COR-L47 (cell line): ENCODE measurements at regions not wholly inside any gene's neighbourhood (a gene's known extent, or its start where the extent isn't known, plus 50 kb on each side); places are given as distances from the start of the nearest gene placed in this dataset.
"Not testable (repeated sequence)": the region's sequence is repeated elsewhere in the genome, so short reads cannot be mapped to it uniquely, and the experiment has no call there.

Experiments
- DNase-seq: peaks from one replicate; lab custom pipeline; 2025; lab: John Stamatoyannopoulos, UW

GRCh38 chr5:106361905-106362304, 1308.8 kb downstream of the EFNA5 start:
- no peak for DNase-seq

- DNase-seq = no peak
These were observed 1339.3 kb downstream of the EFNA5 start for GRCh38 chr5:106331415-106331814.

DNA sequence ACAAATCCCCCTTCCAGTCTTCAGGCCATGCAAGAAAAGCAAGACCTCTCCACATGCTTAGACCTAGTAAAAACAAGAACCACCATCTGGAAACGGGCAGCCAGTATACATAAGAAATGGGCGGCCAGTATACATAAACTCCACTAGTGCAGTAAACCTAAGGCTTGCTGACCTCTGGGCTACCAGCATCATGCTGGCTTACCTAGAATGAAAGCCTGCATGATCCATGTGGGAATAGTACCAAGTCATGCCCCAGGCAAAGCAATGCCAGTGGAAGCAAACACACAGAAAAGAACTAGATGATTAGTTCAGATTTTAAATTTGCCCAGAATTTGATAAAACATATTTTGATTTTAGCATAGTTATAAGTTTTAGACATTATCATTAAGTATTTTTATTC, 1346.4 kb downstream of the EFNA5 start:
- DNase-seq = no peak

DNA sequence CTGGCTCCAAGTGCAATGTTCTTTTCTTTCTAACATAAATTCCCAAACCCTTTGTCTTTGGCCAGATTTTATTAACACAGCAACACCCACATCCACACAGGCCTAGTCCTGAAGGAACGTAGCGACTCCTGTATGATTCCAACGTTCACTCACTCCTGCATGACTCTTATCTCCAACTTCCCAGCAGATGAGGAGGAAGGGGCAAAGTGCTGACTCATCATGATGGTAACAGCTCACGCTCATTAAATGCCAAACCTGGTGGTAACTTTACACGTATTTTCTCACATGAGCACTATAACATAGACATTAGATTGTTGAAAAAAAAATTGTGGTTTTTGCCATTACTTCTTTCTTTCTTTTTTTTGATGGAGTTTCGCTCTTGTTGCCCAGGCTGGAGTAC, 1349.5 kb downstream of the EFNA5 start:
- no peak for DNase-seq

DNA sequence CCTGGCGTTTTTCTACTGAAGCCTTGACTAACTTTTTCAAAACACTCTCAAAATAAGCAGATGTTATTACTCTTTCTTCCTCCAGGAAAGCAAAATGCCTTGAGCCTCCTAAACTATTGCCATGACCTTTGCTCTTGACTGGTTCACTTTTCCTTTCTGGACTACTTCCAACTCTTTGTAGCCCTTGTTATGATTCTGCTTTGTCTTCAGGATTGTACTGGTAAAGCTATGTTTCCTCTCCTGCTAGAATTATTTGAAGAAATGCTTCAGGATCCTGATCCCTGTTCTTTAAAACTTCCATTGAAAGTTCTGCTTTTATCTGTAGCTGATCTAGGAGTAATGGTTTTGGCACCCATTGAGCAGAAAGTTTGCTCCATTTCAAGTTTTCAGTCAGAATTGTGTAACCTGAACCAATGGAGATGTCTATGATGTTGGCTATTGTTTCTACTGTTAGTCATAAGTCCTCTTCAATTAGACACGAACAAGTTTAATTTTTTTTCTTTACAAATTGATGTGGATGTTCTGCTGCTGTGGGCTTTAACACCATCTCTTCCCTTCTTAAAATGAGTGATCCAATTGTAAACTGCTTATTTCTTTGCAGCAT, 1356.4 kb downstream of the EFNA5 start:
- DNase-seq = no peak

DNA sequence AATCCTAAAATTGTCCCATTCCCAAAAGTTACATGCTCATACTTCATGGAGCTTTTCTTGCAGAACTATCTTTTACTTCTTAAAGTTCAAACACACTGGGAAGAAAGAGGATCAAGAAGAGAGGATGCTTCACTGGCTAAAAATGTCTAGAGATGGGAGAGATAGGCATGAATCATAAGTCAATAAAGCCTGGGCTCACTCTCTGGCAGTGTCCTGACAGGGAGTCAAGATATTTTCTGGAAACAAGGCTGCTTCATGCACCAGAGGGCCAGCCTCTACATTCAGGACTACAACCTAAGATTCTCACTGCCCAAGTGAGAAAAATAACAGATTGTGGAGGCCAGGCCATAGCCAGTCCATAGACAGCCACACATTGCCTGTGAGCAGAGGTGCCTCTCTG, 1358.4 kb downstream of the EFNA5 start:
- DNase-seq = no peak

GRCh38 chr5:106311230-106311915, 1359.4 kb downstream of the EFNA5 start:
- no peak for DNase-seq

DNA sequence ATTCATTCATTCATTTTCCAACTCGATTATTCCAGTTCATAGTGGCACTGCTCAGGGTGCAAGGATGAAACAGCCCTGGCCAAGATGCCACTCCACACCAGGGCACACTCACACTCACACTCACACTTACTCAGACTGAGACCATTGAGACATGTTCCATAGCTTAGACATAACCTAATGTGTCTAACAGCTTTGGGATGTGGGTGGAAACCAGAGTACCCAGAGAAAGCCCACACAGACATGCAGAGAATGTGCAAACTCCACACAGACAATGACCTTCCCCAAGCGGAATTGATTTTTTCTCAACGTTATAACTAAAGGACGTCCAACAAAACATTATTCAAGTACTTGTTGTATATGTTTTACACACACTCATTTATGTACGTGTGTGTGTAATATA, 1363.5 kb downstream of the EFNA5 start:
- no peak for DNase-seq

DNA sequence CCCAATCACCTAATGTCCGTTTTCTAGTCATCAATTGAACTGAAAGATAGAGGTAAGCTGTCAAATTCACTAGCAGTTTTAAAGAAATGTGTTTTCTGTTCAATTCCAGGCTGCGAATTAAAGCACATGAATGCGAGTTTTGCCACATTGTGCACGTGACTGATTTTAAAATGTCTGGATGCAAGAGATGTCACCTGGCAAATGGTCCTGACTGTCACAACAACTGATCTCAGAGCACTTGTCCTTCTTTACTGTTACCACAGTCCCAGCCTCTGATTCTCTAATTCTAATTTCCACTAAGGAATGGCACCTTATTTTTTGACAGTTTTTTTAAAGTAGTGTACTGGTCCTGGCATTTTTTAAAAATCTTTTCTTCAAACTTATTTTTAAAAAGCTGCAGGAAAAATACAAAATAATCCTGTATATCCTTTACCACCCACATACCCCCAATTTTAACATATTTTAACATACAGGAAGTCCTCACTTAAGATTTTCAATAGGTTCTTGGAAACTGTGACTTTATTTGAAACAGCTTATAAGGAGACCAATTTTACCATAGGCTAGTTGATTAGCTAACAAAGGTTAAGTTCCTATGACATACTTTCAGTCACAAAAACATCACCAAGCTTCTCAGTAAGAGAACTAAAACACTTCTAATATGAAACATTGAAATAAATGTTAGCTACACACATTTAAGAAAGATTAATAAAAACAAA, 1364.3 kb downstream of the EFNA5 start:
- no peak for DNase-seq

DNA sequence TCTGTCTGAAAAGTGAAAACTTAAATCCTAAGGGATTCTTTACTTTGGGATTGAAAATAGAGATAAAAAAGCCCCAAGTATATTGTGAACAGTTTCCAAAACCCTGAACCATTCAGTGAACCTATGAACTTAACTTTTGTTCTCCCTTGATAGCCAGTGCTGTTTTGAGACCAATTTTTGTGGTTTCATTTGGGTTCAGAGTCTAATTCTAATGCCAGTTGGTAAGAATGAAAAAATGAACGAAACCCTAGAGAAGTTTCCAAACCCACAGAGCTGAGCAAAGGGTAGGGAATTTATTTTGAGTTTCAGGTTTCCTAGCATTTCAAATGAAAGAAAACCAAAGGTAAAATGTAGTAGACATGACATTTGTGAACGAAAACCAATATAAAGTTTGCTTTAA, 1366.8 kb downstream of the EFNA5 start:
- DNase-seq = no peak

DNA sequence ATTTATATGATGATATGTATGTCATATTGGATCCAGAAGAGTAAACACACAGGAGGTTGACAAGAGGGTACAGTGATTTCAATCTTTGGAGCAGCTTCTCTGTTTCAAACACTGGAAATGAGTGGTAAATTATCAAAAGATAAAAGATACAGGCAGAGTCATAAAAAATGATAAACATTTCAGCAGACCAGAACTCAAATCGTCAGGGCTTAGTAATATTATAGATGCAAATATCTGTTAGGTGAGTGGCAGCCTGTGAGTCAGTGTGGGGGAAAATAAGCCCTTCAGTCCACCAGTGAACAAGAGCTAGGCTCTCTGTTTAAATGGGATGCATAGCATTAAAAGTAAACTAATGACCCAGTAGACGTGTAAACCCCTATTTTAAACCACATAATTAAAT, 1378.1 kb downstream of the EFNA5 start:
- no peak for DNase-seq

DNA sequence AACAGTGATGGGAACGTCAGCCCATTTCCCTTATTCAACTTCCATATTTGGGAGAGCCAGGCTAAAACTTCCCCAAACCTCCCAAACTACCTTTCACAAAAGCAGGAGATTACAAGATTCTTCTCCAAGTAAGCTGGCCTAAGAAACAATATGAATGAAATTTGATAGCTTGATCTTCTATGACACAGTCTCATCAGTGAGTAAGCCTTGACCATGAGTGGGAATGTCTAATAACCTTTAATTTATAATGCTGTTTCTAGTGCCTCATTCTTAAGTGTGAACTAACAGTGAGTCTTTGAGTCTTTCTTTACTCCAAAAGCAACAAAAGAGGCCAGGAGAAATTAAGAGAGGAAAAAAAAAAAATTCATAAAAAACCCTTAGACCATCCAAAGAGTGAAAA, 1379.9 kb downstream of the EFNA5 start:
- DNase-seq = no peak

DNA sequence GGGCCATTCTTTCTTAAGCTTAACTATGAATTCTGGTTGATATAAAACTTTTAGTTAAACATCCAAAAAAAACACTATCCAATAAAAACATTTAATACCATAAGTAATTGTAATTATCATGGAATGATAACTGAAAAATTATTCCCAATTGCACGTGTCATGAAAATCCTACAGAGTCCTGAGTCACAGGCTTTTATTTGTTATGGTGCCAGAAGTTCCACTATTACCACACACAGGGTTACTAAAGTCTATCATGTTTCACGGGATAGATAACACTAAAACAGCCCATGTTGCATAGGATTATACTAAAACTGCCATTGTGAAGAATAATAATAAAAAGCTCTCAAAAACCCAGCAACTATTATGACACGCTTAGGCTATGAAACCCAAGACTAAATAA, 1381.8 kb downstream of the EFNA5 start:
- no peak for DNase-seq

GRCh38 chr5:106277540-106278096, 1393.1 kb downstream of the EFNA5 start:
- no peak for DNase-seq

- DNase-seq = no peak
These were observed 1401.4 kb downstream of the EFNA5 start for GRCh38 chr5:106269252-106269843.

- no peak for DNase-seq
These were observed 1403.5 kb downstream of the EFNA5 start for GRCh38 chr5:106267256-106267655.

DNA sequence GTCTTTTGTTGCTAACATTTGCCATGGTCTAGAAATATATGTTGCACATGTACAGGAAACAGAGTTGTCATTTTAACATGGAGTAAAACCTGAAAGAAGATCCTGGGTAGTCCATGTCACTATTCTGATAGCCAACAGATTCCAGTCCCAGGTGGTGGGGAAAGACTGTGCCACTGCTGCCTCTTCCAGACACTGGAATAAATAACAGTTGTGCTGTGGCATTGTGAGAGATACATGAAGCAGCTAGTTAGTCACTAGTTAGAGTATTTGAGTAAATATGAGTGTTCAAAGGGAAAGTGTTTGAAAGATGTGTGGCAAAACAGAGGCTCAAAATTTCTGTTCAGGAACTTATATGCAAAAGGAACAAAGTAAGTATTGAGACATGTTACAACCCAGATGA, 1408.3 kb downstream of the EFNA5 start:
- DNase-seq = no peak

DNA sequence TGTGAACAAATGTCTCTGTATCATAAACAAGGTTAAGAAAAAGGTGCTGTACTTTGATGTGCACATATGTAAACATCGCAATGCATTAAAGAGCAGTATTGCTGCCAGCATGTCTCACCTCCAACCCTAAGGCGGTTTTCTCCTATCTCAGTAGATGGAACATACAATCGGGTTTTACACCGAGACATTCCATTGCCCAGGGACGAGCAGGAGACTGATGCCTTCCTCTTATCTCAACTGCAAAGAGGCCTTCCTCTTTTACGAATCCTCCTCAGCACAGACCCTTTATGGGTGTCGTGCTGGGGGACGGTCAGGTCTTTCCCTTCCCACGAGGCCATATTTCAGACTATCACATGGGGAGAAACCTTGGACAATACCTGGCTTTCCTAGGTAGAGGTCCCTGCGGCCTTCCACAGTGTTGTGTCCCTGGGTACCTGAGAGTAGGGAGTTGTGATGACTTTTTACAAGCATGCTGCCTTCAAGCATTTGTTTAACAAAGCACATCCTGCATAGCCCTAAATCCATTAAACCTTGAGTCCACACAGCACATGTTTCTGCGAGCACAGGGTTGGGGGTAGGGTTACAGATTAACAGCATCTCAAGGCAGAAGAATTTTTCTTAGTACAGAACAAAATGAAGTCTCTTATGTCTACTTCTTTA, 1411.2 kb downstream of the EFNA5 start:
- DNase-seq = not testable (repeated sequence)

DNA sequence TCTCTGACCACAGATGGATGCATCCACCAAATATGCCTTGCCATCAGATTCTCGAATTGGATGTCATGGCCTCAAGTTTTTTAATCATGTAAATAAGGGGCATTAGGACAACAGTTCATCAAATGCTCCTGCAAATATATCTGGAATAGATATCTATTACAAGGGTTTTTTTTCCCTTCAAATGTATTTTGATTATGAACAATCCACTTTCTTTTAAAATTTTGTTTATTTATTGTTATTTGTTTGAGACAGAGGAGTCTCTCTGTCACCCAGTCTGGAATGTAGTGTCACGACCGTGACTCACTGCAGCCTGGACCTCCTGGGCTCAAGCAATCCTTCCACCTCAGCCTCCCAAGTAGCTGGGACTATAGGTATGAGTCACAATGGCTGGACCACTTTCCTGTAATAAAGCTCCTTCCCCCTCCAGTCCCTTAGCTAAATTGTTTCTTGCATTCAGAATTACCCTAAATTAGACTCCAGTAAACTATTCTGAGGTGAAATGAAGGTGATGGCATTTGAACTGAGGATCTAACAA, 1412.1 kb downstream of the EFNA5 start:
- DNase-seq = no peak

DNA sequence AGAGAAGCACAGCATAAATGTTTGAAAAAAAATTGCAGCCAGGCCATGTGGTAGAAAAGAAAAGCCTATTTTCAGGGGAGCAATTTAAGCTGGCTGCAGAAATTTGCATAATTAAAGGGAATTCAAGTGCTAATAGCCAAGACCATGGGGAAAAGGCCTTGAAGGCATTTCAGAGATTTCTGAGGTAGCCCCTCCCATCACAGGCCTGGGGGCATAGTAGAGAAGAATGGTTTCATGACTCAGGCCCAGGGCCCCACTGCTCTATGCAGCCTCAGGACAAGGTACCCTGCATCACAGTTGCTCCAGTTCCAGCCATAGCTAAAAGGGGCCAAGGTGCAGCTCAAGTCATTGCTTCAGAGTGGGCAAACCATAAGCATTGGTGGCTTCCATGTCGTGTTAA, 1416.0 kb downstream of the EFNA5 start:
- DNase-seq = no peak

GRCh38 chr5:106246044-106246745, 1424.5 kb downstream of the EFNA5 start:
- DNase-seq = not testable (repeated sequence)
